Neural cell (in vitro differentiated cells): ENCODE measurements at regions not wholly inside any gene's neighbourhood (a gene's known extent, or its start where the extent isn't known, plus 50 kb on each side); places are given as distances from the start of the nearest gene placed in this dataset.

Experiments used
- H2AFZ ChIP-seq: fragments of 200-600, 300-800 bp; sonication (generic), shearing (Covaris generic); 2 replicates; pipeline ENCODE4 v1.6.0; 2014; ENCODE audit warnings: low read depth, mild to moderate bottlenecking, antibody characterized with exemption, low read length, moderate library complexity
- H3F3A ChIP-seq: fragments of 200-600 bp; shearing (Covaris generic); 2 replicates; pipeline ENCODE4 v1.6.1; 2016; ENCODE audit warnings: mild to moderate bottlenecking, moderate library complexity, mixed read lengths, antibody characterized with exemption, low read length; ENCODE audit not compliant: insufficient read depth, poor library complexity, severe bottlenecking
- H3K27ac ChIP-seq: fragments of 200-600, 300-800 bp; sonication (generic), shearing (Covaris generic); 2 replicates; pipeline ENCODE4 v1.5.1; 2014; ENCODE audit warnings: mild to moderate bottlenecking, low read length, moderate library complexity
- H3K27me3 ChIP-seq: fragments of 300-800, 200-600 bp; sonication (generic), shearing (Covaris generic); 2 replicates; pipeline ENCODE4 v1.6.0; 2014; ENCODE audit warnings: mild to moderate bottlenecking, low read depth, low read length, moderate library complexity; ENCODE audit not compliant: insufficient read depth
- H3K36me3 ChIP-seq: fragments of 300-800, 200-600 bp; sonication (generic), shearing (Covaris generic); 2 replicates; pipeline ENCODE4 v1.5.1; 2014; ENCODE audit warnings: mild to moderate bottlenecking, antibody characterized with exemption, low read length, moderate library complexity; ENCODE audit not compliant: insufficient read depth
- H3K4me2 ChIP-seq: fragments of 300-800, 200-600 bp; sonication (generic), shearing (Covaris generic); 2 replicates; pipeline ENCODE4 v1.6.0; 2014; ENCODE audit warnings: mild to moderate bottlenecking, low read length
- H3K4me3 ChIP-seq: fragments of 300-800, 200-600 bp; sonication (generic), shearing (Covaris generic); 2 replicates; pipeline ENCODE4 v1.5.1; 2014; ENCODE audit warnings: mild to moderate bottlenecking, low read length, moderate library complexity
- H3K79me2 ChIP-seq: fragments of 200-600 bp; shearing (Covaris generic); replicated peaks from 2 replicates; pipeline ENCODE4 v1.6.0; 2014; ENCODE audit warnings: mild to moderate bottlenecking, low read length, moderate library complexity; ENCODE audit not compliant: insufficient read depth
- H3K9ac ChIP-seq: fragments of 300-800, 200-600 bp; sonication (generic), shearing (Covaris generic); 2 replicates; pipeline ENCODE4 v1.6.1; 2016; ENCODE audit warnings: mild to moderate bottlenecking, low read length, mixed read lengths
- H3K9me2 ChIP-seq: fragments of 200-600 bp; shearing (Covaris generic); 2 replicates; pipeline ENCODE4 v1.6.1; 2016; ENCODE audit warnings: mild to moderate bottlenecking, low read length, mixed read lengths; ENCODE audit not compliant: insufficient read depth
- H3K9me3 ChIP-seq: fragments of 200-600, 300-800 bp; sonication (generic), shearing (Covaris generic); 2 replicates; pipeline ENCODE4 v1.6.1; 2016; ENCODE audit warnings: mild to moderate bottlenecking, mixed run types, low read length, moderate library complexity, mixed read lengths
- H4K20me1 ChIP-seq: fragments of 200-600 bp; shearing (Covaris generic); 2 replicates; pipeline ENCODE4 v1.6.1; 2016; ENCODE audit warnings: mild to moderate bottlenecking, mixed run types; ENCODE audit not compliant: insufficient read depth
- EP300 ChIP-seq: fragments of 450-650 bp; conservative IDR thresholded peaks from 2 replicates; pipeline ENCODE4 v1.6.1; 2014; ENCODE audit warnings: antibody characterized with exemption, mild to moderate bottlenecking, moderate library complexity; ENCODE audit not compliant: poor library complexity, severe bottlenecking
- EZH2 ChIP-seq: fragments of 200-600, 300-800 bp; shearing (Covaris generic), sonication (generic); IDR thresholded peaks from 2 replicates; pipeline ENCODE4 v1.6.1; 2014; ENCODE audit warnings: antibody characterized with exemption, low read length, borderline replicate concordance, mild to moderate bottlenecking; ENCODE audit not compliant: insufficient read depth, poor library complexity, severe bottlenecking
- MXI1 ChIP-seq: fragments of 450-650 bp; conservative IDR thresholded peaks from 2 replicates; pipeline ENCODE4 v1.6.1; 2014; ENCODE audit warnings: antibody characterized with exemption, mild to moderate bottlenecking; ENCODE audit not compliant: poor library complexity, severe bottlenecking
- POLR2AphosphoS5 ChIP-seq: IDR thresholded peaks from 2 replicates; pipeline ENCODE4 v1.6.1; 2012
- RAD21 ChIP-seq: fragments of 450-650 bp; conservative IDR thresholded peaks from 2 replicates; pipeline ENCODE4 v1.6.1; 2014; ENCODE audit warnings: antibody characterized with exemption, mild to moderate bottlenecking, moderate library complexity
- SMC3 ChIP-seq: fragments of 450-650 bp; conservative IDR thresholded peaks from 2 replicates; pipeline ENCODE4 v1.6.1; 2014; ENCODE audit warnings: antibody characterized with exemption, mild to moderate bottlenecking, moderate library complexity; ENCODE audit not compliant: poor library complexity
- TAF1 ChIP-seq: IDR thresholded peaks from 2 replicates; pipeline ENCODE4 v1.6.1; 2012; ENCODE audit warnings: low read depth
- TF ChIP-seq, protein P1 (sequence below): fragments of 450-650 bp; IDR thresholded peaks from 2 replicates; pipeline ENCODE4 v1.5.1; 2014; ENCODE audit warnings: antibody characterized with exemption, mild to moderate bottlenecking, moderate library complexity; ENCODE audit not compliant: poor library complexity, severe bottlenecking
- TF ChIP-seq, protein P2 (sequence below): IDR thresholded peaks from 2 replicates; pipeline ENCODE4 v1.6.1; 2012; ENCODE audit warnings: borderline replicate concordance

DNA sequence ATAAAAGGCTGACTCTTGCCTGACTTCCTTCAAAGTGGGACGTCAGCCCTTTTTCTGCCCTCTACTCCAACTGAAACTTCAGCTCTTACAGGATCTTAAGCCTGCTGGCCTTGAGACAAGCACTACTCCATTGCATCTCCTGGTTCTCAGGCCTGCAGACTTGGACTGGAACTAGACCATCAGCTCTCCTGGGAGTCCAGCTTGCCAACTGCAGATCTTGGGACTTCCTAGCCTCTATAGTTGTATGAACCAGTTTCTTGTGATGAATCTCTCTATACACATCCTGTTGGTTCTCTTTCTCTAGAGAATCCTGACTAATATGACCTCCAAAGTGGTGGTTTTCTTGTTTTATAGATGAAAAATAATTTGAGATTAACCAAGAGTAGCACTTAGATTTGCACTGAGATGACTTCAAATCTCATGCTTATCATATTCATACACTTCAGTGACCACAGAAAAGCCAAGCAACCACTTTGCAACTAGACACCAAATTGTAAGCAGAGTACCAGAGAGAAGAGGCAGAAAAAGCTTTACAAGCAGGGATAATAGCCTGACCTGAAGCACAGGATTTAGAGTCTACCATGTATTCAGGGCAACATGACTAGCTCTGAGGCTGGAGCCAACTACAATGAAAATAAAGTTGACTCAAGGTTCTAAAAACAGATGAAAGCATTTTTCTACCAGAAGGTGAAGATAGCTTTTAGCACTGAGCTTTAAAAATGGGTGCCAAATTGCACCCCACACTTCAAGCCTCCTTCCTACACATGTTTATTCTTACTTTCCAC is 661.3 kb upstream of the USP24 start:
- Histone ChIP-seq H4K20me1 (no peaks in the 10 kb centered on the region), H3K9me2 (no peaks in the 10 kb centered on the region)

DNA sequence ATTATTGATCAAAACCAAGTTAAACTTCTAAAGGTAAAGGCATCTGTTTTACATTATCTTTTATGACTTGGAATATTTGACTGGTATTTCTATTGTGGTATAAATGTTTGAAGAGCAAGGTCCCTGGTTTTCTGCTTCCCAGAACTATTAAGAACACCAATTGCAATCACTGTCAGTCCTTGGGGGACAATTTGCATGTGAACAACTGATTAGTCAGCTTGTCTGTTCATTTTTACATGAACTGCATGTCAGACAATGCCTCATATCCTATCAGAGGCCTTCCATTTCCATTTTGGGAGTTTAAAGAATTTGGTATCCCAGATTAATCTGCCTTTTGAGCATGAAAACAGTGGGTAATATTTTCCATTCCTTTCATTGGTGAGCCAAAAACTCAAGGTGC is 654.9 kb upstream of the USP24 start:
- H3K36me3 ChIP-seq: no peaks in the 10 kb centered on the region
- H4K20me1 ChIP-seq: no peaks in the 10 kb centered on the region
- H3K27me3 ChIP-seq: no peaks in the 10 kb centered on the region
- no peaks in the 10 kb centered on the region for H3K79me2 ChIP-seq
- no peaks in the 10 kb centered on the region for H3K9me2 ChIP-seq
- no peak overlapping the region for H3K9ac ChIP-seq
- no peak overlapping the region for H2AFZ ChIP-seq
- no peak overlapping the region for H3K27ac ChIP-seq
- no peak overlapping the region for H3K4me3 ChIP-seq
- no peak for TF ChIP-seq EZH2
- H3K9me3 ChIP-seq: no peaks in the 10 kb centered on the region
- no peaks in the 10 kb centered on the region for H3F3A ChIP-seq
- no peak overlapping the region for H3K4me2 ChIP-seq

More for the DNA sequence above, 661.3 kb upstream of the USP24 start:
- Histone ChIP-seq H3K9ac (no peak overlapping the region), H3K79me2 (no peaks in the 10 kb centered on the region), H3K27me3 (no peaks in the 10 kb centered on the region), H3K27ac (no peak overlapping the region), H3F3A (no peaks in the 10 kb centered on the region), H3K4me2 (no peak overlapping the region), H3K9me3 (no peaks in the 10 kb centered on the region), H2AFZ (no peak overlapping the region), H3K4me3 (no peak overlapping the region), H3K36me3 (no peaks in the 10 kb centered on the region)
- TF ChIP-seq, protein P1, sequence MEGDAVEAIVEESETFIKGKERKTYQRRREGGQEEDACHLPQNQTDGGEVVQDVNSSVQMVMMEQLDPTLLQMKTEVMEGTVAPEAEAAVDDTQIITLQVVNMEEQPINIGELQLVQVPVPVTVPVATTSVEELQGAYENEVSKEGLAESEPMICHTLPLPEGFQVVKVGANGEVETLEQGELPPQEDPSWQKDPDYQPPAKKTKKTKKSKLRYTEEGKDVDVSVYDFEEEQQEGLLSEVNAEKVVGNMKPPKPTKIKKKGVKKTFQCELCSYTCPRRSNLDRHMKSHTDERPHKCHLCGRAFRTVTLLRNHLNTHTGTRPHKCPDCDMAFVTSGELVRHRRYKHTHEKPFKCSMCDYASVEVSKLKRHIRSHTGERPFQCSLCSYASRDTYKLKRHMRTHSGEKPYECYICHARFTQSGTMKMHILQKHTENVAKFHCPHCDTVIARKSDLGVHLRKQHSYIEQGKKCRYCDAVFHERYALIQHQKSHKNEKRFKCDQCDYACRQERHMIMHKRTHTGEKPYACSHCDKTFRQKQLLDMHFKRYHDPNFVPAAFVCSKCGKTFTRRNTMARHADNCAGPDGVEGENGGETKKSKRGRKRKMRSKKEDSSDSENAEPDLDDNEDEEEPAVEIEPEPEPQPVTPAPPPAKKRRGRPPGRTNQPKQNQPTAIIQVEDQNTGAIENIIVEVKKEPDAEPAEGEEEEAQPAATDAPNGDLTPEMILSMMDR: no peak
- TF ChIP-seq POLR2AphosphoS5 (no peak), SMC3 (no peak), RAD21 (no peak), EZH2 (no peak), EP300 (no peak), TAF1 (no peak), MXI1 (no peak)
- TF ChIP-seq, protein P2, sequence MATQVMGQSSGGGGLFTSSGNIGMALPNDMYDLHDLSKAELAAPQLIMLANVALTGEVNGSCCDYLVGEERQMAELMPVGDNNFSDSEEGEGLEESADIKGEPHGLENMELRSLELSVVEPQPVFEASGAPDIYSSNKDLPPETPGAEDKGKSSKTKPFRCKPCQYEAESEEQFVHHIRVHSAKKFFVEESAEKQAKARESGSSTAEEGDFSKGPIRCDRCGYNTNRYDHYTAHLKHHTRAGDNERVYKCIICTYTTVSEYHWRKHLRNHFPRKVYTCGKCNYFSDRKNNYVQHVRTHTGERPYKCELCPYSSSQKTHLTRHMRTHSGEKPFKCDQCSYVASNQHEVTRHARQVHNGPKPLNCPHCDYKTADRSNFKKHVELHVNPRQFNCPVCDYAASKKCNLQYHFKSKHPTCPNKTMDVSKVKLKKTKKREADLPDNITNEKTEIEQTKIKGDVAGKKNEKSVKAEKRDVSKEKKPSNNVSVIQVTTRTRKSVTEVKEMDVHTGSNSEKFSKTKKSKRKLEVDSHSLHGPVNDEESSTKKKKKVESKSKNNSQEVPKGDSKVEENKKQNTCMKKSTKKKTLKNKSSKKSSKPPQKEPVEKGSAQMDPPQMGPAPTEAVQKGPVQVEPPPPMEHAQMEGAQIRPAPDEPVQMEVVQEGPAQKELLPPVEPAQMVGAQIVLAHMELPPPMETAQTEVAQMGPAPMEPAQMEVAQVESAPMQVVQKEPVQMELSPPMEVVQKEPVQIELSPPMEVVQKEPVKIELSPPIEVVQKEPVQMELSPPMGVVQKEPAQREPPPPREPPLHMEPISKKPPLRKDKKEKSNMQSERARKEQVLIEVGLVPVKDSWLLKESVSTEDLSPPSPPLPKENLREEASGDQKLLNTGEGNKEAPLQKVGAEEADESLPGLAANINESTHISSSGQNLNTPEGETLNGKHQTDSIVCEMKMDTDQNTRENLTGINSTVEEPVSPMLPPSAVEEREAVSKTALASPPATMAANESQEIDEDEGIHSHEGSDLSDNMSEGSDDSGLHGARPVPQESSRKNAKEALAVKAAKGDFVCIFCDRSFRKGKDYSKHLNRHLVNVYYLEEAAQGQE: no peak
